NCI-H1436 (cell line): ENCODE measurements at regions not wholly inside any gene's neighbourhood (a gene's known extent, or its start where the extent isn't known, plus 50 kb on each side); places are given as distances from the start of the nearest gene placed in this dataset.
"Not testable (repeated sequence)": the region's sequence is repeated elsewhere in the genome, so short reads cannot be mapped to it uniquely, and the experiment has no call there.

Source experiments
- DNase-seq: peaks from one replicate; lab custom pipeline; 2025; lab: John Stamatoyannopoulos, UW

GRCh38 chr10:28859791-28860190 lies 182.5 kb downstream of the BAMBI start:
- DNase-seq: no peak

GRCh38 chr10:28862219-28862618 lies 184.9 kb downstream of the BAMBI start:
- DNase-seq: no peak

DNA sequence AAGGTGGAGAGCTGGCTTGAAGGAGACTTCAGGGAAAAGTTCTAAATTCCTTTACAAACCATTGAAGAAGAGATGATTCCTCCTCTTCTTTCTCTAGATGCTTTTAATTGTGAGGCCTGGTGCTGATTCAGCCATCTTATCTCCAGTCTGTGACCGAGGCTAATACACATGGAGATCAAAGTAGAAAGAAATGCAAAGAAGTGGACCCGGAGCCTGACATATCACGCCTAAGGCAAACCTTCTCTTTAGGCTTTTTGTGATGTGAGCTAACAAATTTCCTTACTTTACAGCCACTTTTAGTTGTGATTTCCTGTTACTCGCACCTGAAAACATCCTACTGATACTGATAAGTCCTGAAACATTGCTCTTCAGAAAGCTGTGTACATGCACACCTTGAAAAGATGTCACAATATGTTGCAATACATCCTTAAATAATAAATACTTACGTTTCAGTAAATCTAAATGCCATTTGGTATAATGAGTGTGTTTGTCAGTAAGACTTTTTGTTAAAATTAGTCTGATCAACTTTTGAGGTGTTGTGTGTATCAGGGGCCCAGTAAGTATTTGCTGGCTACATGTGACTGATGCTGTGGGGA lies 192.4 kb downstream of the BAMBI start:
- no peak for DNase-seq

DNA sequence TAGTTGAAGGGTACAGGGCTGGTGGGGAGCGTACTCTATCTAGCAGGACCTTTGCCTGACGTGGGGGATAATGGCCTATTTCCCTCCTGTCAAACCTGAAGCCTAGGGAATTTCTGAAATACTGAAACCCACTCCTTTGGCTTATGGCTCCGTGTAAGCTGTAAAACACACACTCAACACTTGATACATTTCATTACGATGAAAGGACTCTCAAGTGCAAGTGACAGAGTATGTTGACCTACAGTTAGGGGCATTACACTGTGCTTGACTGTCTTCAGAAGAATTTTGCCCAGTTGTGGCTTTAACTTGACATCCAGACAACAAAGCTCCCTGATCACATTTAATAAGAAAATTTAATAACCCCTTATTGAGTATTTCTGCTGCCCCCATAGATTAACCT lies 194.3 kb downstream of the BAMBI start:
- DNase-seq: no peak

- no peak for DNase-seq
These were observed 195.4 kb downstream of the BAMBI start for GRCh38 chr10:28872587-28873165.

DNA sequence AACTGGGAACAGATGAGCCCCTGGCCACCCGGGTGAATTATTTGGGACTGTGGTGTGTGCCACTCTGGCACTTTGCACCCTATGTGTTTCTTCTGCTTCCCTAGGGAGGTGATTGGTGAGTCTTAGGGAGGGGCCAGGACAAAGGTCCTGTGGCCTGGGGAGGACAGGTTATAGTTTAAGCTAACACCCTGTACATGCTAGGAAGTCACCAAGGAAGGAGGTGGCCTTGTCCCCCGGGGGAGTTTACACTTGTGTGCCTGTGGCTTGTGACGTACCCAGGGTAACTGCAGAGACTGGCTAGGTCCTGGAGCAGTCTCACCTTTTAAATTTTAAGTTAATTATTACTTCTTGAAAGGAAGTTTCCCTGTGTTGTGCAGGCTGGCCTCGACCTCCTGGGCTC lies 196.2 kb downstream of the BAMBI start:
- DNase-seq: no peak

DNA sequence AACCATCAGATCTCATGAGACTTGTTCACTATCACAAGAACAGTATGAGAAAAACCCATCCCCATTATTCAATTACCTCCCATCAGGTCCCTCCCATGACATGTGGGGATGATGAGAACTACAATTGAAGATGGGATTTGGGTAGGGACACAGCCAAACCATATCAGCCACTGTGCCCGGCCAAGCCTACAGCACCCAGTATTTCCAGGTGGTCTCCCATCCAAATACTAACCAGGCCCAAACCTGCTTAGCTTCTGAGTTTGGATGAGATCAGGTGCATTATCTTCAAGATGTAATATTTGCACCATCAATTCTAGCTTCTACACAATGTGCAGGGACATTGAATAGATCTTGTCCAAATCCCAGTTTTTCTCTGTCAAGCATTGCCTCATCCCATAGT lies 196.9 kb downstream of the BAMBI start:
- DNase-seq: no peak

GRCh38 chr10:28875549-28876081 lies 198.3 kb downstream of the BAMBI start:
- no peak for DNase-seq

DNA sequence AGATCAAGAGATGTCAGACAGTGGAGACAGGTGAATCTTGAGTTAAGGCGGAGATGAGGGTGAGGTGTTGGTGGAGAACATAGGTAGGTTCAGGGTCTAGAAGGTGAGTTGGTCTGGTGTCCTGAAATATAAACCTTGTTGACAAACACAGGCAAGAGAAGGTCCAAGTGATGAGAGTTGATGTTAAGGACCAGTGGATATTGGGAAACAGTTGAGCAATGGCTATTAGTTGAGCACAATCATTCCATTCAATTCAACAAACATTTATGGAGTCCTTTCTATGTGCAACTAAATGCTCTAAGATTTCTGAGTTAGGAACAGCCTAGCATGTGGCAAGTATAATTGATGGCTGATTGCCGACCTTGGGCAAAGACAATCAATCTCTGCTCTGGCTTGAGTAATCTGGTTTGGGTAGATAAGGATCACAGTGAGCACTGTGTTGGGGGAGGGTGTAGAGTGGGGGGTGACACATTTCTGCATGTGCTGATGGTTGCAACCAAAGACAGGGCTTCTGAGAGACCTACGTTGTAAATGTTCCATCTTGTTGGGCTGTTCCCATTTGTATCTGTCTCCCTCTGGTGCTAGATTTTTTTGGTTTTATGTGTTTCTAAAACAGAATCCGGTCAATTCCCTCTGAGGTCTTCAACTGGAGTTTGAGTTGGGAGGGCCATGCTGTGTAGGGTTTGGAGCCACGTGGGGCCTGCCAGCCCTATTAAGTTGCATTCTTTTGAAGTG lies 201.1 kb downstream of the BAMBI start:
- DNase-seq: no peak

- no peak for DNase-seq
These were observed 201.9 kb downstream of the BAMBI start for GRCh38 chr10:28879246-28879645.

DNA sequence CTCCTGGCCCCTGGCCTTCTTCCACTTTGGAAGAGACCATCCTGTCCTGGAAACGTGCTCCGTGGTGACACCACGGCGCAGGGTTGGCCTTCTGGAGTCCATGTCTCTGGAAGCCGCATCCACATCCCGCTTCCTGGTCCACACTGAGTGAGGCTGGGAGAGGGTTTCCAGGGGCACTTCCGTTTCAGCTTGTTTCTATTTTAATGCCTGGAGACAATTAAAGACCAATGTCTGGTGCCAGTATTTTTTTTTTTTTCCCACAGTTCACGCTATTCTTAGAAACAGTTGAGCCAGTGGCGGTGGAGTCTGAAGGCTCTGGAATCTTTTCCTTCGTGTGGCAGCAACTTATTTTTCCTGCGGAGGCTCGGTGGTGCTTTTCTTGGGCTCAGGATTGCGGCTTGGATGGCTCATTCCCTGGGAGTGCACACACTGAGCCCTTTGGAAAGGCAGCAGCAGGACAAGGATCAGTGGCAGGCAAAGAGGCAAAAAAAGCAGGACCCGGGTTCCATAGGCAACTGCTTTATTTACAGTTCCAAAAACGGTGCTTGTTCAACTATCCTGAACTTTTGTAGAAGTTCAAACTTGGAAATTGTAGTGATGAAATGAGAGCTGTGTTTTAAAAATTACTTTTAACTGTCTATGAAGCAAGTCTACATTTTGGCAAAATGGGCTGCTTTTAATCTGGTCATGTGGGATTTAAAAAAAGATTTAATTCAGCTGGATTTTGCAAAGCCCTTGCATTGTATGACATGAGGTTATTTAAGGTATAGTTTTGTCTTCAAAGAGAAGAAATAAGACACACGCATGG lies 202.8 kb downstream of the BAMBI start:
- DNase-seq: no peak

GRCh38 chr10:28880683-28880950 lies 203.3 kb downstream of the BAMBI start:
- DNase-seq: no peak

DNA sequence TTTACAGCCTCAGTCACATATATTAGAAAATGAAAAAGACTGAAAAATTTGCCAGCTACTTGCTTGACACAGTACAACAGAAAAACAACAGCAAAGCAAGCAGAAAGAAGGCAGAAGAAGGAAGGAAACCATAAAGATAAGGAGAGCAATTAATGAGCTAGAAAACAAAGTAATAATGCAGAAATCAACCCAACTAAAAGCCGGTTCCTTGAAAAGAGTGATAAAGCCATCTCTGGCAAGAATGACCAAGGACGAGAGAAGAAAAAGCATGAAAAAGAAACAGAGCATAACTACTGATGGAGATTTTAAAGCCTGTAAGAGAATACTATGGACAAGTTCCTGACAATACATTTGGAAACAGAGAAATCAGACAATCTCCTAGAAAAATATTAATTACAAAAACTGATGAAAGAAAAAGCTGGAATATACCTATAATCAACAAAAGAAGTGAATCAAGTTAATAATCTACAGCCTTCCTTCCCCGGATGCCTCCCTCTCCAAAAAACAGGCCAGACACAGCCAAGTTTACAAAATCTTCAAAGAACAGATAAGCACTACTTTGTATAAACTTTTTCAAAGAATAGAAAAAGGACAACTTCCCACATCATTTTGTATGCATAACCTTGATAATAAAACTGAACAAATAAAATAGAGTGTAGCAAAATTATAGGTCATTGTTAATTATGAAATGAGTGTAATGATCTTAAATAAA lies 204.0 kb downstream of the BAMBI start:
- DNase-seq: no peak

- DNase-seq: no peak
These were observed 206.6 kb downstream of the BAMBI start for GRCh38 chr10:28883741-28884423.

- no peak for DNase-seq
These were observed 213.0 kb downstream of the BAMBI start for GRCh38 chr10:28890121-28890950.

DNA sequence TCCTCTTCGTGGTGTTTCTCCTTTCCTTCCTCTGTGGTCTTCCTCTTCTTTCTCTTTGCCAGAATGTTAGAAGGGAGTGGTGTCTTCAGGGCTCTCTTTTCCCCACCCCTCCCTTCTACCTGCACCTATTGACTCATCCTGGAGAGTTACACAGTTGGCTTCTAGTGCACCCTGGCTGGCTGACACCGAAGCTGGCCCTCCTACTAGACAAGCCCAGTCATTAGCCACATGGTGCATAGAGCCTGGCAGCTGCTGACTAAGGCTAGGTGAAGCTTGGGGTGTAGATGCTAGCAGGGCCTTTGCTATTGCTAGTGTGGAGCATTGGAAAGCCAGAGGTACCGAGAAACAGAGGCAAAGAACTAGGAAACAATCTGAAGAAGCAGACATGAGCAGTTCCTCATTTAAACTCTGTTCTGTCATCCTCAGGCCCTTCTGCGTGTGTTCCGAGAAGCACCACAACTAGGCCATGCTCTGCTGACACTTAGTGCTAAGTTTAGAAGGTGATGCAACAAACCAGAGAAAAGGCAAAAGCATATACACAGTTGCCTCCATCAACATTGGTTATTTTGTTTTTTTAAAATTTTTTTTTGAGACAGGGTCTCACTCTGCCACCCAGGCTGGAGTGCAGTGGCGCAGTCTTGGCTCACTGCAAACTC lies 213.9 kb downstream of the BAMBI start:
- DNase-seq: no peak

- DNase-seq: no peak
These were observed 215.7 kb downstream of the BAMBI start for GRCh38 chr10:28892818-28893547.

- DNase-seq: no peak
These were observed 216.8 kb downstream of the BAMBI start for GRCh38 chr10:28894146-28894545.

- DNase-seq: not testable (repeated sequence)
These were observed 218.3 kb downstream of the BAMBI start for GRCh38 chr10:28895671-28896070.
